Fibroblast of the aortic adventitia (primary cell): ENCODE measurements at regions not wholly inside any gene's neighbourhood (a gene's known extent, or its start where the extent isn't known, plus 50 kb on each side); places are given as distances from the start of the nearest gene placed in this dataset.
"Not testable (repeated sequence)": the region's sequence is repeated elsewhere in the genome, so short reads cannot be mapped to it uniquely, and the experiment has no call there.

ENCODE experiments used
- DNase-seq: peaks from one replicate; pipeline ENCODE4 v3.0.0-alpha.2; 2010; ENCODE audit warnings: low read depth
- H3K4me3 ChIP-seq: 2 replicates; pipeline ENCODE4 v1.5.1; 2011; ENCODE audit warnings: low read depth, mild to moderate bottlenecking, control low read depth, low read length, moderate library complexity
- TF ChIP-seq, protein P1 (sequence below): IDR thresholded peaks from 2 replicates; pipeline ENCODE4 v1.5.1; 2011; ENCODE audit warnings: mild to moderate bottlenecking, low read length, control low read depth, inconsistent platforms; ENCODE audit not compliant: insufficient read depth

DNA sequence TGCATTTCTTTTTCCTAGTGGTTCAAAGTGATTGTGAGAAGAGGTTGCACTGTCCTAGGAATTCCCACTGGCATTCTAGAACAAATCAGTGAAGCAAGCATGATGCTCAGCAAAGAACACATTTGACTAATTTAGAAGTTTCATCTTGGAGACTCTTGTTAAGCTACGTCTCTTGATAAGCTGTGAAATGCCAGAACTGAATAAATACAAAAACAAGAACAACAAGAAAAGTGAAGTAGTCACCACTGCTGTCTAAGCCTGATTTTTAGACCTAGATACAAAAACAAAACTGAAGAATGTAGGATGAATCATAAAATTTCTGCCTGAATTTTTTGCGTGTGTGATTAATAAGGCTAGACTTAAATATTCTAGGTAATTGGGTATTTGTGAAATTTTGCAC, 1162.4 kb downstream of the TUSC7 start:
- TF ChIP-seq, protein P1, sequence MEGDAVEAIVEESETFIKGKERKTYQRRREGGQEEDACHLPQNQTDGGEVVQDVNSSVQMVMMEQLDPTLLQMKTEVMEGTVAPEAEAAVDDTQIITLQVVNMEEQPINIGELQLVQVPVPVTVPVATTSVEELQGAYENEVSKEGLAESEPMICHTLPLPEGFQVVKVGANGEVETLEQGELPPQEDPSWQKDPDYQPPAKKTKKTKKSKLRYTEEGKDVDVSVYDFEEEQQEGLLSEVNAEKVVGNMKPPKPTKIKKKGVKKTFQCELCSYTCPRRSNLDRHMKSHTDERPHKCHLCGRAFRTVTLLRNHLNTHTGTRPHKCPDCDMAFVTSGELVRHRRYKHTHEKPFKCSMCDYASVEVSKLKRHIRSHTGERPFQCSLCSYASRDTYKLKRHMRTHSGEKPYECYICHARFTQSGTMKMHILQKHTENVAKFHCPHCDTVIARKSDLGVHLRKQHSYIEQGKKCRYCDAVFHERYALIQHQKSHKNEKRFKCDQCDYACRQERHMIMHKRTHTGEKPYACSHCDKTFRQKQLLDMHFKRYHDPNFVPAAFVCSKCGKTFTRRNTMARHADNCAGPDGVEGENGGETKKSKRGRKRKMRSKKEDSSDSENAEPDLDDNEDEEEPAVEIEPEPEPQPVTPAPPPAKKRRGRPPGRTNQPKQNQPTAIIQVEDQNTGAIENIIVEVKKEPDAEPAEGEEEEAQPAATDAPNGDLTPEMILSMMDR, result no peak
- DNase-seq, result no peak
- no peak overlapping the region for H3K4me3 ChIP-seq

DNA sequence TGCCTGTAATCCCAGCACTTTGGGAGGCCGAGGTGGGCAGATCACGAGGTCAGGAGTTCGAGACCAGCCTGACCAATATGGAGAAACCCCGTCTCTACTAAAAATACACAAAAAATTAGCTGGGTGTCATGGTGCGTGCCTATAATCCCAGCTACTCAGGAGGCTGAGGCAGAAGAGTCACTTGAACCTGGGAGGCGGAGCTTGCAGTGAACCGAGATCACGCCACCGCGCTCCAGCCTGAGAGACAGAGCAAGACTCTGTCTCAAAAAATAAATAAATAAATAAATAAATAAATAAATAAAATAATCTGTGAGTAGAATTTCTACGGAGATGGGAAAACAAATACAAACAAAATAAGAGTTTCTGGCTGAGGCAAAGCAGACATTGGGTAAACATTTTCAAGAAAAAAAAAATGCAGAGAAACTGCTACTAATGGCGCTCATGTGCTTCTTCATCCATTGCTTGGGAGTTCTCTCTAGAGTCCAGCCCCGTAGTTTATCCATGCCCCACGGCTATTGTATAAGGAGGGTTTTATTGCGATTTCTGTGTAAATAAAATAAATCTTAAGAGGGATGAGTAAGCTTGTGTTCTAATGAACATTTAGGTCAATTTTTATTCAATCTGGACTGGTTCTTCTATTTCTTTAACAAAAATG, 1161.9 kb downstream of the IGSF11 start:
- not testable (repeated sequence) for H3K4me3 ChIP-seq, DNase-seq

DNA sequence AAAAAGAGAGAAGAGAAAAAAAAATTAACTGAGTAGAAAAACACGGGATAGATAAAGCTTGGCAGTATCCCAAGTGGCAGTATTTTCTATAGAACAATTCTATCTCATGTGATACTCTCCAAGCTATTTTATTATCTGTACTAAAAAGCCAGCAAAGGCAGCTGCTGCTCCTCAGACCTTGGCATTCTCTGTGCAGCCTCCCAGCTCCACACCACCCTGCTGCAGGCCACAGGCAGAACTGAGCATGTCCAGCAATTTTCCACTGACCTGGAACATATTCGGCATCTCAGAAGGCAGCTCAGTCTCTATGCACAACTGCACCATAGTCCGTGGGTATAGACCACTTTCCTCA, 1161.4 kb downstream of the IGSF11 start:
- DNase-seq, result peak; percentile 85
- no peak overlapping the region for H3K4me3 ChIP-seq
- TF ChIP-seq, protein P1, result no peak

- peak; percentile 47 for DNase-seq
- TF ChIP-seq, protein P1, result no peak
- no peak overlapping the region for H3K4me3 ChIP-seq
Measured at GRCh38 chr3:117874028-117874690, 1160.5 kb downstream of the IGSF11 start.

DNA sequence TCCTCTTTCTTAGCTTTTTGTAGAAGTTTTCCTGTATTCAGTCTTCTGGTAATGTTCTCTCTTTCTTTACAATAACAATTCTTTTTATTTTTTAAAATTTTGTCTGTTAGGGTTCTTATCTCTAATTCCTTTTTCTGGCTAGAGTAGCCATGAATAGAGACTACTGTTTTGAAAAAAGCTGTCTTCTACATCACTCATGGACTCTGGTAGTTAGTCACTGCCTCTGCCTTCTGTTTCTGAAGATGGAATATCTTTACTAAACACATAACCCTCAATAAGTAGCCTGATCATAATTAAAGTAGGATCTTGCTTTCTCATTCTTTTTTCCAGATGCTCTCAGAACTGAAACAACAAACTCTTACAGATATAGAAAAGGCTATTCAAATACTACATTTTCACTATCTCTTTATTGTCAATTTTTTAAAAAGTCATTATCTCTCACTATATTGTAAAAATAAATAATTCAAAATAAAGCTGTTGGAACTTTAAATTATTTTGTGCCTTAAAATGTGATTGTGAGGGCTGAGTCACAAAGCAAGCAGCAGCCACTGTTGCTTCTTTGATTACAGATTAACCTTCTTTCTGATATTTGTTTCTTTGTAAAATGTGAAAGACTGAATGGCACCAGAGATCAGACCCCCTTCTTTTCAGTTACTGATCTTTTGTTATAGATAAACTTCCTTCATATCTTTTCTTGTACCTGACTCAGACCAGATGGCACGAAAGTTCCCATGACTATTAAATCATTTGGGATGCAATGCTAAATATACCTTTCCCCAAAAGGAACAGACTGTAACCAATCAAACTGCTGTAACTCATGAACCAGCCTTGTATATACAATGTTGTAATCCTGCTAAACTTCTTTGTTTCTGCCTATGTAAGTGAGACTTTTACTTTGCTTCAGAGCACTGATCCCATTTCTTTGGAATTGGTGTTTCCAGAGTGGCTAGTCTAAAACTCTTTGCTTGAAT, 1159.5 kb downstream of the IGSF11 start:
- TF ChIP-seq, protein P1, result no peak
- peak; percentile 28 for DNase-seq
- no peak overlapping the region for H3K4me3 ChIP-seq

GRCh38 chr3:117875887-117876286, 1158.8 kb downstream of the IGSF11 start:
- TF ChIP-seq, protein P1, result no peak
- no peak overlapping the region for H3K4me3 ChIP-seq
- no peak for DNase-seq

GRCh38 chr3:117880638-117881037, 1154.0 kb downstream of the IGSF11 start:
- no peak for DNase-seq
- H3K4me3 ChIP-seq, result no peak overlapping the region
- TF ChIP-seq, protein P1, result no peak
